ENCODE measurements at regions not wholly inside any gene's neighbourhood (a gene's known extent, or its start where the extent isn't known, plus 50 kb on each side); places are given as distances from the start of the nearest gene placed in this dataset.

- no peak for TF ChIP-seq PREB (CRISPR knock-in tag; IDR thresholded peaks at IDR 0.05)
- no peak for TF ChIP-seq POLR2A (conservative IDR thresholded peaks at IDR 0.05)
- TF ChIP-seq E2F6 (IDR thresholded peaks at IDR 0.05; ENCODE audit: borderline replicate concordance in 1 of 2, extremely low read depth in 1 of 2, insufficient read depth in 1 of 2, insufficient read length in 1 of 2, low read depth in 1 of 2, low read length in 1 of 2, poor library complexity in 1 of 2, severe bottlenecking in 1 of 2): no peak
- TF ChIP-seq MYC (IDR thresholded peaks at IDR 0.05; ENCODE audit: low read depth, low read length): no peak
- no peak for TF ChIP-seq MYC (CRISPR knock-in tag; IDR thresholded peaks at IDR 0.05; ENCODE audit: borderline replicate concordance, low read depth)
- no peak for TF ChIP-seq CTCF (IDR thresholded peaks at IDR 0.05 in 2 of 3, conservative IDR thresholded peaks at IDR 0.05 in 1 of 3; ENCODE audit: insufficient read depth in 2 of 3, low read depth in 1 of 3, low read length in 3 of 3)
- no peak for TF ChIP-seq MNT (conservative IDR thresholded peaks at IDR 0.05)
Observed at GRCh38 chr14:104499784-104500760, 79.5 kb upstream of the C14orf180 start.

Data from K562 (cell line).